Stimulated activated naive B cell treated with anti-CD40 and anti-IgM and Interleukin-4, amounts not matched to agents 10 μg/mL and 1 μg/mL and 100 μg/mL, for 72 hours (primary cell): ENCODE measurements at regions not wholly inside any gene's neighbourhood (a gene's known extent, or its start where the extent isn't known, plus 50 kb on each side); places are given as distances from the start of the nearest gene placed in this dataset.

Experiments used
- ATAC-seq, 2 donors: fragments of 150-1000 bp; cut with Tn5 transposase; replicated peaks; 2 replicates each; pipeline ENCODE4 v1.10.0; 2021; ENCODE audit warnings: moderate library complexity in 1 of 2
- DNase-seq: peaks from one replicate; pipeline ENCODE4 v3.0.0; 2021
- H3K27ac Mint-ChIP-seq: one replicate; pipeline ENCODE4 v1.8.0; 2022; ENCODE audit warnings: mild to moderate bottlenecking, mixed read lengths
- H3K27me3 Mint-ChIP-seq, 2 donors: one replicate each; pipeline ENCODE4 v1.8.0; 2022; ENCODE audit warnings: mixed read lengths in 2 of 2
- H3K36me3 Mint-ChIP-seq, 2 donors: one replicate each; pipeline ENCODE4 v1.8.0; 2022; ENCODE audit warnings: mixed read lengths in 2 of 2, mild to moderate bottlenecking in 1 of 2
- H3K4me1 Mint-ChIP-seq, 2 donors: one replicate each; pipeline ENCODE4 v1.8.0; 2022; ENCODE audit warnings: mixed read lengths in 2 of 2, mild to moderate bottlenecking in 1 of 2
- H3K4me3 Mint-ChIP-seq, 2 donors: one replicate each; pipeline ENCODE4 v1.8.0; 2022; ENCODE audit warnings: mild to moderate bottlenecking in 2 of 2, mixed read lengths in 2 of 2, moderate library complexity in 1 of 2
- H3K9me3 Mint-ChIP-seq, 2 donors: one replicate each; pipeline ENCODE4 v1.8.0; 2022; ENCODE audit warnings: mixed read lengths in 2 of 2, mild to moderate bottlenecking in 1 of 2

GRCh38 chr2:236888794-236889780 lies 196.6 kb upstream of the COPS8 start:
- ATAC-seq (no peak), DNase-seq (no peak)
- peaks cover 4 to 14% of the 10 kb centered on the region in 2 donors for H3K27me3 Mint-ChIP-seq
- H3K36me3 Mint-ChIP-seq, result no peaks in the 10 kb centered on the region
- H3K27ac Mint-ChIP-seq, result no peak overlapping the region
- H3K4me3 Mint-ChIP-seq, result no peak overlapping the region
- H3K9me3 Mint-ChIP-seq, result no peaks in the 10 kb centered on the region
- H3K4me1 Mint-ChIP-seq, result no peaks in the 10 kb centered on the region

GRCh38 chr2:236889791-236890704 lies 195.6 kb upstream of the COPS8 start:
- Mint-ChIP-seq H3K27me3 (peaks cover 2 to 11% of the 10 kb centered on the region in 2 donors), H3K27ac (no peak overlapping the region), H3K4me1 (no peaks in the 10 kb centered on the region), H3K36me3 (no peaks in the 10 kb centered on the region), H3K4me3 (no peak overlapping the region), H3K9me3 (no peaks in the 10 kb centered on the region)
- no peak for DNase-seq
- no peak for ATAC-seq

GRCh38 chr2:236892721-236893120 lies 193.0 kb upstream of the COPS8 start:
- Mint-ChIP-seq H3K27me3 (peaks cover 0 to 9% of the 10 kb centered on the region in 2 donors), H3K27ac (no peak overlapping the region), H3K4me1 (no peaks in the 10 kb centered on the region), H3K9me3 (no peaks in the 10 kb centered on the region), H3K4me3 (no peak overlapping the region), H3K36me3 (no peaks in the 10 kb centered on the region)
- DNase-seq (no peak), ATAC-seq (no peak)

GRCh38 chr2:236894791-236895190 lies 190.9 kb upstream of the COPS8 start:
- no peak for ATAC-seq
- Mint-ChIP-seq H3K4me1 (no peaks in the 10 kb centered on the region), H3K27me3 (peaks cover 0 to 5% of the 10 kb centered on the region in 2 donors), H3K9me3 (no peaks in the 10 kb centered on the region), H3K4me3 (no peak overlapping the region), H3K27ac (no peak overlapping the region), H3K36me3 (no peaks in the 10 kb centered on the region)
- no peak for DNase-seq

GRCh38 chr2:236895497-236895896 lies 190.2 kb upstream of the COPS8 start:
- Mint-ChIP-seq H3K9me3 (no peaks in the 10 kb centered on the region), H3K27me3 (peaks cover 0 to 5% of the 10 kb centered on the region in 2 donors), H3K27ac (no peak overlapping the region), H3K4me3 (no peak overlapping the region), H3K4me1 (no peaks in the 10 kb centered on the region), H3K36me3 (no peaks in the 10 kb centered on the region)
- ATAC-seq, result no peak
- DNase-seq, result no peak

GRCh38 chr2:236896688-236897087 lies 189.0 kb upstream of the COPS8 start:
- DNase-seq (no peak), ATAC-seq (no peak)
- no peaks in the 10 kb centered on the region for H3K36me3 Mint-ChIP-seq
- H3K4me3 Mint-ChIP-seq, result no peak overlapping the region
- H3K9me3 Mint-ChIP-seq, result no peaks in the 10 kb centered on the region
- H3K27ac Mint-ChIP-seq, result no peak overlapping the region
- H3K27me3 Mint-ChIP-seq, result peaks cover 0 to 9% of the 10 kb centered on the region in 2 donors
- H3K4me1 Mint-ChIP-seq, result no peaks in the 10 kb centered on the region

GRCh38 chr2:236899146-236899545 lies 186.5 kb upstream of the COPS8 start:
- Mint-ChIP-seq H3K4me3 (no peak overlapping the region), H3K4me1 (no peaks in the 10 kb centered on the region), H3K36me3 (no peaks in the 10 kb centered on the region), H3K27me3 (peaks cover 0 to 13% of the 10 kb centered on the region in 2 donors), H3K27ac (no peak overlapping the region), H3K9me3 (no peaks in the 10 kb centered on the region)
- no peak for DNase-seq
- no peak for ATAC-seq

- DNase-seq, result no peak
- H3K9me3 Mint-ChIP-seq, result no peaks in the 10 kb centered on the region
- peaks cover 0 to 19% of the 10 kb centered on the region in 2 donors for H3K27me3 Mint-ChIP-seq
- no peaks in the 10 kb centered on the region for H3K4me1 Mint-ChIP-seq
- no peaks in the 10 kb centered on the region for H3K36me3 Mint-ChIP-seq
- no peak for ATAC-seq
- H3K4me3 Mint-ChIP-seq, result no peak overlapping the region
- no peak overlapping the region for H3K27ac Mint-ChIP-seq
These were observed 185.6 kb upstream of the COPS8 start for GRCh38 chr2:236899950-236900640.

- H3K27me3 Mint-ChIP-seq, result peaks cover 0 to 19% of the 10 kb centered on the region in 2 donors
- H3K36me3 Mint-ChIP-seq, result no peaks in the 10 kb centered on the region
- ATAC-seq (no peak), DNase-seq (no peak)
- H3K9me3 Mint-ChIP-seq, result no peaks in the 10 kb centered on the region
- H3K27ac Mint-ChIP-seq, result no peak overlapping the region
- H3K4me3 Mint-ChIP-seq, result no peak overlapping the region
- H3K4me1 Mint-ChIP-seq, result no peaks in the 10 kb centered on the region
These were observed 183.7 kb upstream of the COPS8 start for GRCh38 chr2:236901956-236902355.

- H3K27ac Mint-ChIP-seq, result no peak overlapping the region
- no peaks in the 10 kb centered on the region for H3K36me3 Mint-ChIP-seq
These were observed 181.7 kb upstream of the COPS8 start for GRCh38 chr2:236903978-236904377.

GRCh38 chr2:236904389-236905263 lies 181.1 kb upstream of the COPS8 start:
- Mint-ChIP-seq H3K36me3 (no peaks in the 10 kb centered on the region), H3K9me3 (no peaks in the 10 kb centered on the region), H3K27me3 (peaks cover 0 to 19% of the 10 kb centered on the region in 2 donors), H3K27ac (no peak overlapping the region), H3K4me3 (no peak overlapping the region), H3K4me1 (no peaks in the 10 kb centered on the region)
- DNase-seq (no peak), ATAC-seq (no peak)

More at GRCh38 chr2:236903978-236904377, 181.7 kb upstream of the COPS8 start:
- ATAC-seq, result no peak
- Mint-ChIP-seq H3K27me3 (peaks cover 0 to 19% of the 10 kb centered on the region in 2 donors), H3K4me3 (no peak overlapping the region), H3K4me1 (no peaks in the 10 kb centered on the region), H3K9me3 (no peaks in the 10 kb centered on the region)
- DNase-seq, result no peak

- H3K27ac Mint-ChIP-seq, result no peak overlapping the region
- H3K36me3 Mint-ChIP-seq, result no peaks in the 10 kb centered on the region
- H3K4me1 Mint-ChIP-seq, result no peaks in the 10 kb centered on the region
- H3K9me3 Mint-ChIP-seq, result no peaks in the 10 kb centered on the region
- peaks cover 0 to 20% of the 10 kb centered on the region in 2 donors for H3K27me3 Mint-ChIP-seq
- DNase-seq (no peak), ATAC-seq (no peak)
- no peak overlapping the region for H3K4me3 Mint-ChIP-seq
These were observed 179.7 kb upstream of the COPS8 start for GRCh38 chr2:236905976-236906375.

GRCh38 chr2:236908439-236909192 lies 177.1 kb upstream of the COPS8 start:
- Mint-ChIP-seq H3K36me3 (no peaks in the 10 kb centered on the region), H3K27me3 (peaks cover 5 to 27% of the 10 kb centered on the region in 2 donors), H3K4me1 (no peaks in the 10 kb centered on the region), H3K27ac (no peak overlapping the region), H3K4me3 (no peak overlapping the region), H3K9me3 (no peaks in the 10 kb centered on the region)
- no peak for ATAC-seq
- DNase-seq, result no peak
